ENCODE measurements at regions not wholly inside any gene's neighbourhood (a gene's known extent, or its start where the extent isn't known, plus 50 kb on each side); places are given as distances from the start of the nearest gene placed in this dataset.
"Not testable (repeated sequence)": the region's sequence is repeated elsewhere in the genome, so short reads cannot be mapped to it uniquely, and the experiment has no call there.

DNA sequence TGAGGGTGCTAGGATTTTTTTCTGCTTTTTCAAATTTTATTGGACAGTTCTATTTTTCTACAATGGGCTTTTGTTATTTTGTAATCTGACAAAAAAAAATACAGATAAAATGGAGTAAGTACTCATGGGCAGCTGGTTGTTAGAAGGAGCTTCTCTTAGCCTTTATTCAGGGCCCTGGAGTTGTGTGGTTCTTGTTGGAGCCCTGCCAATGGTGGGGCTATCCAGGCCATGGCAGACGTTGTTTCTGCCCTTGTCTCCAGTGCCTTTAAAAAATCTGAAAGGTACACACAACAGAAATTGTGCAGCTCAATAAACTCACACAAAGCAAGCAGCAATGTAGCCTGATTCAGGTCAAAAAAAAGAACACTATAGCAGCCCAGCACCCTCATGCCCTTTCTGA lies 153.5 kb upstream of the GALNT2 start:
- no peak for DNase-seq
- Histone ChIP-seq H3K4me3 (no peak overlapping the region), H3K9me3 (no peaks in the 10 kb centered on the region), H3K27me3 (no peaks in the 10 kb centered on the region), H3K36me3 (no peaks in the 10 kb centered on the region), H3K27ac (no peak overlapping the region), H3K4me1 (no peaks in the 10 kb centered on the region)
- no peak for TF ChIP-seq POLR2A (IDR thresholded peaks at IDR 0.05)
- TF ChIP-seq, protein P1, sequence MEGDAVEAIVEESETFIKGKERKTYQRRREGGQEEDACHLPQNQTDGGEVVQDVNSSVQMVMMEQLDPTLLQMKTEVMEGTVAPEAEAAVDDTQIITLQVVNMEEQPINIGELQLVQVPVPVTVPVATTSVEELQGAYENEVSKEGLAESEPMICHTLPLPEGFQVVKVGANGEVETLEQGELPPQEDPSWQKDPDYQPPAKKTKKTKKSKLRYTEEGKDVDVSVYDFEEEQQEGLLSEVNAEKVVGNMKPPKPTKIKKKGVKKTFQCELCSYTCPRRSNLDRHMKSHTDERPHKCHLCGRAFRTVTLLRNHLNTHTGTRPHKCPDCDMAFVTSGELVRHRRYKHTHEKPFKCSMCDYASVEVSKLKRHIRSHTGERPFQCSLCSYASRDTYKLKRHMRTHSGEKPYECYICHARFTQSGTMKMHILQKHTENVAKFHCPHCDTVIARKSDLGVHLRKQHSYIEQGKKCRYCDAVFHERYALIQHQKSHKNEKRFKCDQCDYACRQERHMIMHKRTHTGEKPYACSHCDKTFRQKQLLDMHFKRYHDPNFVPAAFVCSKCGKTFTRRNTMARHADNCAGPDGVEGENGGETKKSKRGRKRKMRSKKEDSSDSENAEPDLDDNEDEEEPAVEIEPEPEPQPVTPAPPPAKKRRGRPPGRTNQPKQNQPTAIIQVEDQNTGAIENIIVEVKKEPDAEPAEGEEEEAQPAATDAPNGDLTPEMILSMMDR (IDR thresholded peaks at IDR 0.05) = no peak

DNA sequence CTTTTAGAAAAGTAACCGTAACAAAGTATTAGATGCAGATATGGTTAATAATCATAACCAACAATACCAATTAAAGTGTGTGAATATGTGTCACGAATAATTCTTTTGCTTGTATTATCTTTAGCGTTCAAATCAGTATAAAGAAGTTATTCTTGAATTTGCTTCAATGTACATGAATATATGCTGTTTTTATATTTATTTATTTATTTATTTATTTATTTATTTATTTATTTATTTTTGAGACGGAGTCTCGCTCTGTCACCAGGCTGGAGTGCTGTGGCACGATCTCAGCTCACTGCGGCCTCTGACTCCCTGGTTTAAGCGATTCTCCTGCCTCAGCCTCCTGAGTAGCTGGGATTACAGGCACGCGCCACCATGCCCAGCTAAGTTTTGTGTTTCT lies 147.6 kb upstream of the GALNT2 start:
- not testable (repeated sequence) for H3K4me3 ChIP-seq, H3K9me3 ChIP-seq, H3K4me1 ChIP-seq, H3K36me3 ChIP-seq, H3K27me3 ChIP-seq, DNase-seq, H3K27ac ChIP-seq

DNA sequence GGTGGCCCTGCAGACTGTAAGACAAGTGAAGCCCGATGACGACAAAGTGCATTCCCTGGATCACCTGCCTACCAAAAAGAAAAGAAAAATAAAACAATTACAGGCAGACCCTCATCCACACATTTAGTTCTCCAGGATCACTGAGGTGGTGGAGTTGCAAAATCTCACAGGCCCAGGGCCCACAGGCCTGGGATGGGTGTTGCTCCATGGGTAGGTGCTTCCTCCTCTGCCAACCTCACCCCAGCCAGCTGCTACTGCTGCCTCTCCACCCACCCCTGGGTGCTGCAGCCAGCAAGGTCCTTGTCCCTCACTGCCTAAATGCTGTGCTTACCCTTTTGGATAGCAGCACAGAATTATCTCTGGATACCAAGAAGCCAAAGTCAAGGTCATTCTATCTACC lies 146.4 kb upstream of the GALNT2 start:
- H3K36me3 ChIP-seq = no peaks in the 10 kb centered on the region
- no peak for DNase-seq
- no peak overlapping the region for H3K27ac ChIP-seq
- no peaks in the 10 kb centered on the region for H3K27me3 ChIP-seq
- H3K4me1 ChIP-seq = no peaks in the 10 kb centered on the region
- TF ChIP-seq, protein P1 (IDR thresholded peaks at IDR 0.05) = no peak
- TF ChIP-seq POLR2A (IDR thresholded peaks at IDR 0.05) = no peak
- H3K4me3 ChIP-seq = no peak overlapping the region
- H3K9me3 ChIP-seq = no peaks in the 10 kb centered on the region

DNA sequence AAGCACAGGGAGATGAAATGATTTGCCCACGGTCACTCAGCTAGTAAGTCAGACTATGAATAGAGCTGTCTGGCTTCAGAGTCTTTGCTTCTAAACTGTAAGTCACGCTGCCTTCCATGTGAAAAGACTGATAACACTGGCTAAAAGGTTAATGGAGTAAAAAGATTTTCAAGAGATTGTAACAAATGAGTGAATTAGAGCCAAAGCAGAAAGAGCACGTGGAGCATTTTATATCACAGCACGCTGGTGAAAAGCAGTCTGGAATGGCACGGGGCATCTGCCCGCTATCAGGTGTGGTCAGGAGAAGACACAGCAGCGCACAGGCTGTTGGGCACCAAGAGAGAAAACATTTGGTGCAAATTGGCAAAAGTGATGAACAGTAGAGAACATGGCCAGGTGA lies 144.8 kb upstream of the GALNT2 start:
- H3K4me3 ChIP-seq = no peak overlapping the region
- no peak overlapping the region for H3K27ac ChIP-seq
- no peaks in the 10 kb centered on the region for H3K27me3 ChIP-seq
- no peaks in the 10 kb centered on the region for H3K9me3 ChIP-seq
- DNase-seq = no peak
- no peak for TF ChIP-seq POLR2A (IDR thresholded peaks at IDR 0.05)
- TF ChIP-seq, protein P1 (IDR thresholded peaks at IDR 0.05) = no peak
- no peaks in the 10 kb centered on the region for H3K36me3 ChIP-seq
- H3K4me1 ChIP-seq = no peaks in the 10 kb centered on the region

DNA sequence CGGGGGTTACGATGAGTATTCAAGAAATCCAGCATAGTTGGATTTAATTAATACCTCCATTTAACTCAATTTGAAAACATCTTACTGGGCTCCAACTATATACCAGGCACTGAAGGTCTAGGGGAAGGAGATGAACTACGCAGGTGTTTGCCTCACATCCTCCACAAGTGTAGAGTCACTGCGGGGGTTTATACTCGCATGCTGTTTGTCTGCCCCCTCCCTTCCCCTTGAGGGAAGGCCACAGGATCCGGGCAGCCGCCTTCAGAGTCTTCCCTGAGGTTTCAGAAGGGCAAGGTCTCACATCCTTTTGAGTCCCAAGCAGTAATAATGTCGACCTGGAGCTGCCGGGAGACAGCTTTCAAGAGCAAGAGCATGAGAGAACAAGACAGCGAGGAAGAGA lies 142.4 kb upstream of the GALNT2 start:
- TF ChIP-seq POLR2A (IDR thresholded peaks at IDR 0.05) = no peak
- TF ChIP-seq, protein P1 (IDR thresholded peaks at IDR 0.05) = no peak
- Histone ChIP-seq H3K4me1 (no peaks in the 10 kb centered on the region), H3K36me3 (no peaks in the 10 kb centered on the region), H3K27ac (no peak overlapping the region), H3K4me3 (no peak overlapping the region), H3K27me3 (no peaks in the 10 kb centered on the region), H3K9me3 (no peaks in the 10 kb centered on the region)
- no peak for DNase-seq

DNA sequence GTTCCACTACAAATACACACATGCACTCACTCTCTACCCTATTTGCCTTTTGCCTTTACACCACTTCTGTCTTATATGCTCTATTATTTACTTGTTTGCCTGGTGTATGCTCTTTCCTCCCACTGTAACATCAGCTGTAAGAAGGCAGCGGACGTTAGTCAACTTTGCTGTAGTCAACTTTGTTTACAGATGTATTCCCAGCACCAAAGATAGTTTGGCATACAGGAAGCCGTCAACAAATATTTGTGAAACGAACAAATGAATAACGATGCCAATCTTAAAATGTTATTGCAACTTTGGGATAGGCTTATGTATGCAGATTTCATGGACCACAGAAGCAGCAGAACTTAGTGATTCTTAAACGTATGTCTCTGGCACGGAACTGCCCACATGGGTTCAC lies 138.3 kb upstream of the GALNT2 start:
- Histone ChIP-seq H3K4me1 (no peaks in the 10 kb centered on the region), H3K27ac (no peak overlapping the region), H3K36me3 (no peaks in the 10 kb centered on the region), H3K27me3 (no peaks in the 10 kb centered on the region), H3K9me3 (no peaks in the 10 kb centered on the region), H3K4me3 (no peak overlapping the region)
- DNase-seq = no peak
- TF ChIP-seq, protein P1 (IDR thresholded peaks at IDR 0.05) = no peak
- TF ChIP-seq POLR2A (IDR thresholded peaks at IDR 0.05) = no peak

DNA sequence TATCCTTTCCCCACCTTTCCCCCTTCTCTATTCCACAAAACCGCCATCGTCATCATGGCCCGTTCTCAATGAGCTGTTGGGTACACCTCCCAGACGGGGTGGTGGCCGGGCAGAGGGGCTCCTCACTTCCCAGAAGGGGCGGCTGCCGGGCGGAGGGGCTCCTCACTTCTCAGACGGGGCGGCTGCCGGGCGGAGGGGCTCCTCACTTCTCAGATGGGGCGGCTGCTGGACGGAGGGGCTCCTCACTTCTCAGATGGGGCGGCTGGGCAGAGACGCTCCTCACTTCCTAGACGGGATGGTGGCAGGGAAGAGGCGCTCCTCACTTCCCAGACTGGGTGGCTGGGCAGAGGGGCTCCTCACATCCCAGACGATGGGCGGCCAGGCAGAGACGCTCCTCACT lies 135.3 kb upstream of the GALNT2 start:
- H3K27me3 ChIP-seq, H3K9me3 ChIP-seq, H3K27ac ChIP-seq, DNase-seq, H3K36me3 ChIP-seq, H3K4me1 ChIP-seq, H3K4me3 ChIP-seq: not testable (repeated sequence)

DNA sequence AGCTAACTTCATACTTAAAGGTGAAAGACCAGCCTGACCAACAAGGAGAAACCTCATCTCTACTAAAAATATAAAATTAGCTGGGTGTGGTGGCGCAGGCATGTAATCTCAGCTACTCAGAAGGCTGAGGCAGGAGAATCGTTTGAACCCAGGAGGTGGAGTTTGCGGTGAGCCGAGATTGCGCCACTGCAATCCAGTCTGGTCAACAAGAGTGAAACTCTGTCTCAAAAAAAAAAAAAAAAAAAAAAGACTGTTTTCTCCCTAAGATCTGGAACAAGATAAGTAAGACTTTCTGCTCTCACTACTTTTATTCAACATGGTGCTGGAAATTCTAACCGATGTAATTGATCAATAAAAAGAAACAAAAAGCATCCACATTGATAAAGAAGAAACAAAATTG lies 131.9 kb upstream of the GALNT2 start:
- not testable (repeated sequence) for H3K4me1 ChIP-seq, H3K27me3 ChIP-seq, H3K36me3 ChIP-seq, DNase-seq, H3K4me3 ChIP-seq, H3K9me3 ChIP-seq, H3K27ac ChIP-seq

Data from Peyer's patch (tissue), 4 donors.